IPS DF 6.9 (cell line): ENCODE measurements at regions not wholly inside any gene's neighbourhood (a gene's known extent, or its start where the extent isn't known, plus 50 kb on each side); places are given as distances from the start of the nearest gene placed in this dataset.
"Not testable (repeated sequence)": the region's sequence is repeated elsewhere in the genome, so short reads cannot be mapped to it uniquely, and the experiment has no call there.

Experiments used
- DNase-seq: peaks from one replicate; pipeline ENCODE4 v3.0.0-alpha.2; 2013; ENCODE audit warnings: low read depth, low spot score
- H3K27ac ChIP-seq: one replicate; pipeline ENCODE4 v1.5.1; 2013; ENCODE audit warnings: low read length, control low read depth
- H3K27me3 ChIP-seq: 2 replicates; pipeline ENCODE4 v1.6.1; 2013; ENCODE audit warnings: mild to moderate bottlenecking, low read length; ENCODE audit not compliant: control insufficient read depth, insufficient read depth
- H3K36me3 ChIP-seq: 2 replicates; pipeline ENCODE4 v1.6.1; 2013; ENCODE audit warnings: low read length; ENCODE audit not compliant: control insufficient read depth, insufficient read depth
- H3K4me1 ChIP-seq: 2 replicates; pipeline ENCODE4 v1.6.1; 2013; ENCODE audit warnings: low read length; ENCODE audit not compliant: control insufficient read depth, insufficient read depth
- H3K4me3 ChIP-seq: 2 replicates; pipeline ENCODE4 v1.5.1; 2013; ENCODE audit warnings: mild to moderate bottlenecking, low read length
- H3K9me3 ChIP-seq: 2 replicates; pipeline ENCODE4 v1.6.1; 2013; ENCODE audit warnings: low read length, inconsistent platforms; ENCODE audit not compliant: control insufficient read depth, insufficient read depth
- WGBS: extraction: QIAGEN DNeasy Blood & Tissue Kit; methylation state at CpG from one replicate; pipeline ENCODE4 v1.1.7; 2013; ENCODE audit warnings: mixed read lengths, missing lambda C conversion rate; ENCODE audit not compliant: insufficient read length, insufficient coverage; 5-methylcytosine and 5-hydroxymethylcytosine counted together

GRCh38 chr2:138872116-138872515 is 91.9 kb upstream of the NXPH2 start:
- H3K9me3 ChIP-seq: not testable (repeated sequence)

GRCh38 chr2:138871312-138871711 is 91.1 kb upstream of the NXPH2 start:
- Histone ChIP-seq H3K36me3 (no peaks in the 10 kb centered on the region), H3K4me1 (no peaks in the 10 kb centered on the region), H3K4me3 (no peak overlapping the region), H3K27me3 (no peaks in the 10 kb centered on the region), H3K27ac (no peak overlapping the region), H3K9me3 (no peaks in the 10 kb centered on the region)
- no peak for DNase-seq
- WGBS: no CpG with 5 or more reads among the region's 1 CpG

More at GRCh38 chr2:138872116-138872515, 91.9 kb upstream of the NXPH2 start:
- not testable (repeated sequence) for DNase-seq, H3K4me1 ChIP-seq, H3K27ac ChIP-seq, H3K36me3 ChIP-seq, H3K27me3 ChIP-seq, H3K4me3 ChIP-seq
- WGBS: no CpG with 5 or more reads among the region's 10 CpGs

- no peaks in the 10 kb centered on the region for H3K4me1 ChIP-seq
- no peak overlapping the region for H3K27ac ChIP-seq
- no CpG with 5 or more reads among the region's 1 CpG for WGBS
- no peak overlapping the region for H3K4me3 ChIP-seq
- no peaks in the 10 kb centered on the region for H3K36me3 ChIP-seq
- DNase-seq: no peak
- no peaks in the 10 kb centered on the region for H3K9me3 ChIP-seq
- no peaks in the 10 kb centered on the region for H3K27me3 ChIP-seq
Observed at GRCh38 chr2:138867341-138867740, 87.2 kb upstream of the NXPH2 start.

- Histone ChIP-seq H3K9me3 (no peaks in the 10 kb centered on the region), H3K27ac (no peak overlapping the region), H3K27me3 (no peaks in the 10 kb centered on the region), H3K36me3 (no peaks in the 10 kb centered on the region), H3K4me3 (no peak overlapping the region), H3K4me1 (no peaks in the 10 kb centered on the region)
- no peak for DNase-seq
Observed at GRCh38 chr2:138866797-138867196, 86.6 kb upstream of the NXPH2 start.

GRCh38 chr2:138853761-138854160 is 73.6 kb upstream of the NXPH2 start:
- no peaks in the 10 kb centered on the region for H3K27me3 ChIP-seq
- H3K36me3 ChIP-seq: no peaks in the 10 kb centered on the region
- H3K4me3 ChIP-seq: no peak overlapping the region
- DNase-seq: no peak
- H3K4me1 ChIP-seq: no peaks in the 10 kb centered on the region
- H3K27ac ChIP-seq: no peak overlapping the region
- no peaks in the 10 kb centered on the region for H3K9me3 ChIP-seq
- no CpG with 5 or more reads among the region's 3 CpGs for WGBS

GRCh38 chr2:138853296-138853695 is 73.1 kb upstream of the NXPH2 start:
- no peak for DNase-seq
- no peak overlapping the region for H3K27ac ChIP-seq
- no peak overlapping the region for H3K4me3 ChIP-seq
- no peaks in the 10 kb centered on the region for H3K27me3 ChIP-seq
- H3K9me3 ChIP-seq: no peaks in the 10 kb centered on the region
- WGBS: 100% methylated on average over 1 of the region's 1 CpG
- no peaks in the 10 kb centered on the region for H3K36me3 ChIP-seq
- H3K4me1 ChIP-seq: no peaks in the 10 kb centered on the region

- no peak for DNase-seq
- no peaks in the 10 kb centered on the region for H3K9me3 ChIP-seq
- no peak overlapping the region for H3K27ac ChIP-seq
- H3K4me3 ChIP-seq: no peak overlapping the region
- no peaks in the 10 kb centered on the region for H3K4me1 ChIP-seq
- H3K36me3 ChIP-seq: no peaks in the 10 kb centered on the region
- no peaks in the 10 kb centered on the region for H3K27me3 ChIP-seq
- no CpG with 5 or more reads among the region's 8 CpGs for WGBS
Observed at GRCh38 chr2:138846216-138846821, 66.1 kb upstream of the NXPH2 start.

GRCh38 chr2:138842341-138842740 is 62.2 kb upstream of the NXPH2 start:
- Histone ChIP-seq H3K27me3 (no peaks in the 10 kb centered on the region), H3K4me1 (no peaks in the 10 kb centered on the region), H3K27ac (no peak overlapping the region), H3K36me3 (no peaks in the 10 kb centered on the region), H3K4me3 (no peak overlapping the region), H3K9me3 (no peaks in the 10 kb centered on the region)
- WGBS: no CpG with 5 or more reads among the region's 1 CpG
- DNase-seq: no peak

GRCh38 chr2:138841459-138841858 is 61.3 kb upstream of the NXPH2 start:
- H3K9me3 ChIP-seq: no peaks in the 10 kb centered on the region
- no peak overlapping the region for H3K4me3 ChIP-seq
- no peak for DNase-seq
- H3K27me3 ChIP-seq: no peaks in the 10 kb centered on the region
- no peaks in the 10 kb centered on the region for H3K4me1 ChIP-seq
- WGBS: no CpG with 5 or more reads among the region's 3 CpGs
- H3K27ac ChIP-seq: no peak overlapping the region
- no peaks in the 10 kb centered on the region for H3K36me3 ChIP-seq

- no peak overlapping the region for H3K27ac ChIP-seq
- DNase-seq: no peak
- no peaks in the 10 kb centered on the region for H3K36me3 ChIP-seq
- WGBS: no CpG with 5 or more reads among the region's 6 CpGs
- no peaks in the 10 kb centered on the region for H3K4me1 ChIP-seq
- no peaks in the 10 kb centered on the region for H3K9me3 ChIP-seq
- no peaks in the 10 kb centered on the region for H3K27me3 ChIP-seq
- H3K4me3 ChIP-seq: no peak overlapping the region
Observed at GRCh38 chr2:138838851-138839620, 58.8 kb upstream of the NXPH2 start.

- no peak for DNase-seq
- no peak overlapping the region for H3K27ac ChIP-seq
- H3K36me3 ChIP-seq: no peaks in the 10 kb centered on the region
- H3K4me1 ChIP-seq: no peaks in the 10 kb centered on the region
- H3K9me3 ChIP-seq: no peaks in the 10 kb centered on the region
- no CpG with 5 or more reads among the region's 1 CpG for WGBS
- no peak overlapping the region for H3K4me3 ChIP-seq
- no peaks in the 10 kb centered on the region for H3K27me3 ChIP-seq
Observed at GRCh38 chr2:138831691-138832090, 51.5 kb upstream of the NXPH2 start.
